Transverse colon (tissue), 4 donors: ENCODE measurements at regions not wholly inside any gene's neighbourhood (a gene's known extent, or its start where the extent isn't known, plus 50 kb on each side); places are given as distances from the start of the nearest gene placed in this dataset.
A peak's percentile ranks its signal among the peaks of the same experiment; 100 is the strongest.

Source experiments
- DNase-seq: peaks from one replicate; pipeline ENCODE4 v3.0.0-alpha.2; 2019
- H3K27ac ChIP-seq, 4 donors: fragments of 200-600 bp; sonication (generic); 2 replicates each; pipeline ENCODE4 v1.5.1; 2016 to 2018; ENCODE audit warnings: inconsistent platforms in 4 of 4
- H3K27me3 ChIP-seq: fragments of 200-600 bp; sonication (generic); 2 replicates; pipeline ENCODE4 v1.5.1; 2017; ENCODE audit warnings: inconsistent platforms
- H3K36me3 ChIP-seq, 4 donors: fragments of 200-600 bp; sonication (generic); 2 replicates each; pipeline ENCODE4 v1.5.1; 2017 to 2019; ENCODE audit warnings: inconsistent platforms in 4 of 4
- H3K4me1 ChIP-seq, 4 donors: fragments of 200-600 bp; sonication (generic); 2 replicates each; pipeline ENCODE4 v1.5.1; 2017 to 2020; ENCODE audit warnings: inconsistent platforms in 4 of 4
- H3K4me3 ChIP-seq, 4 donors: fragments of 200-600 bp; sonication (generic); 1 replicate in 1 of 4; 2 replicates in 3 of 4; pipeline versions ENCODE4 v1.5.1 to v1.6.1; 2017 to 2019; ENCODE audit warnings: inconsistent platforms in 4 of 4
- H3K9me3 ChIP-seq, 2 donors: fragments of 200-600 bp; sonication (generic); 2 replicates each; pipeline ENCODE4 v1.5.1; 2017 to 2019; ENCODE audit warnings: inconsistent platforms in 2 of 2
- EP300 ChIP-seq: sonication (generic); formaldehyde crosslinking; IDR thresholded peaks from one replicate; pipeline ENCODE4 v1.6.1; 2017; ENCODE audit warnings: antibody characterized with exemption, low read depth
- POLR2A ChIP-seq: fragments of 450-650 bp; IDR thresholded peaks from one replicate; pipeline ENCODE4 v1.6.1; 2016; ENCODE audit warnings: antibody characterized with exemption, mild to moderate bottlenecking, moderate library complexity
- POLR2AphosphoS5 ChIP-seq, 3 donors: sonication (generic); formaldehyde crosslinking; IDR thresholded peaks; one replicate each; pipeline ENCODE4 v1.6.1; 2016; ENCODE audit warnings: antibody characterized with exemption in 3 of 3
- WGBS, 2 donors: methylation state at CpG; one replicate each; pipeline ENCODE4 v1.1.5; 2018; ENCODE audit warnings: low coverage in 1 of 2; 5-methylcytosine and 5-hydroxymethylcytosine counted together
- in situ Hi-C, 4 donors: fragments of 200-750 bp; cut with MboI; loops; one replicate each; pipeline versions ENCODE4 v1.15.0 to v1.15.1; 2017; ENCODE audit warnings: low sequenced_read_pairs in 3 of 4, low pct_ligation_motif_present in 1 of 4, low pct_unique_long_range_greater_than_20kb in 1 of 4
- intact Hi-C: fragments of 100-400 bp; cut with DNase I; formaldehyde crosslinking; loops from one replicate; pipeline ENCODE4 v1.15.1; 2023; ENCODE audit warnings: low total_unique reads
- TF ChIP-seq, protein P1 (sequence below), 5 experiments: fragments of 200-600 bp in 3 of 5; fragments of 450-650 bp in 2 of 5; sonication (generic) in 3 of 5; IDR thresholded peaks; 1 replicate in 2 of 5; 2 replicates in 3 of 5; pipeline ENCODE4 v1.5.1; 2016 to 2017; ENCODE audit warnings: antibody characterized with exemption in 5 of 5, inconsistent platforms in 3 of 5, mild to moderate bottlenecking in 2 of 5, moderate library complexity in 1 of 5

DNA sequence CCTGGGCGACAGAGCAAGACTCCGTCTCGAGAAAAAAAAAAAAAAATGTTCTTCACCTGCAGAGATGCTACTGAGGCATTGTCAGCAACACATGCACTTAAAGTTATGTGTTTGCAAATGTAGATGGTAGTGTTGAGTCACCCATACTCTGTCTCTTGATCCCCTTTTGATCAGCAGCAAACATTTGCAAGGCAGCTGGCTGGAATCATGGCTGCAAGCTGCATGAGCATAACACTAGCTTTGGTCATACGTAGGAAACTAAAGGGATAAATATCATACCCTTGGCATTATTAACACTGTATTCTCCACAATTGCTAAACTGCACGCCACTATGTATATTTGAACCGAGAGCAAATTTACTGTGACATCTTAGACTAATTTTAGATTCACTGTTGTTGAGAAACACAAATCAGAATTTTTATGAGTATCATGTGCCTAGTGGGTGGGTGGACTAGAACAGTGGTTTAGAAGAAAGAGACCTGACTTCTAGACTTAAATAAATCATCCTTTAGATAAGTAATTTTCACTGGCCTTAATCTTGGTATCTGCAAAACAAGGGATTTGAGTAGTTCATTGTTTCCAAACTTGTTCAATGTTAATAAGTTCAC lies 229.3 kb upstream of the MEOX2 start:
- intact Hi-C loops (no loop called here), in situ Hi-C loops (no loop called here)
- TF ChIP-seq POLR2AphosphoS5 (IDR thresholded peaks at IDR 0.05) (no peak), EP300 (no peak)
- TF ChIP-seq, protein P1, sequence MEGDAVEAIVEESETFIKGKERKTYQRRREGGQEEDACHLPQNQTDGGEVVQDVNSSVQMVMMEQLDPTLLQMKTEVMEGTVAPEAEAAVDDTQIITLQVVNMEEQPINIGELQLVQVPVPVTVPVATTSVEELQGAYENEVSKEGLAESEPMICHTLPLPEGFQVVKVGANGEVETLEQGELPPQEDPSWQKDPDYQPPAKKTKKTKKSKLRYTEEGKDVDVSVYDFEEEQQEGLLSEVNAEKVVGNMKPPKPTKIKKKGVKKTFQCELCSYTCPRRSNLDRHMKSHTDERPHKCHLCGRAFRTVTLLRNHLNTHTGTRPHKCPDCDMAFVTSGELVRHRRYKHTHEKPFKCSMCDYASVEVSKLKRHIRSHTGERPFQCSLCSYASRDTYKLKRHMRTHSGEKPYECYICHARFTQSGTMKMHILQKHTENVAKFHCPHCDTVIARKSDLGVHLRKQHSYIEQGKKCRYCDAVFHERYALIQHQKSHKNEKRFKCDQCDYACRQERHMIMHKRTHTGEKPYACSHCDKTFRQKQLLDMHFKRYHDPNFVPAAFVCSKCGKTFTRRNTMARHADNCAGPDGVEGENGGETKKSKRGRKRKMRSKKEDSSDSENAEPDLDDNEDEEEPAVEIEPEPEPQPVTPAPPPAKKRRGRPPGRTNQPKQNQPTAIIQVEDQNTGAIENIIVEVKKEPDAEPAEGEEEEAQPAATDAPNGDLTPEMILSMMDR (IDR thresholded peaks at IDR 0.05), result no peak
- Histone ChIP-seq H3K4me1 (peaks cover 4 to 13% (median 8%) of the 10 kb centered on the region in 4 donors), H3K9me3 (no peaks in the 10 kb centered on the region), H3K27ac (no peak overlapping the region), H3K36me3 (no peaks in the 10 kb centered on the region), H3K4me3 (no peak overlapping the region), H3K27me3 (no peaks in the 10 kb centered on the region)
- no peak for DNase-seq
- 61 to 78% methylated on average over 4 to 6 of the region's 6 CpGs for WGBS, 2 donors

DNA sequence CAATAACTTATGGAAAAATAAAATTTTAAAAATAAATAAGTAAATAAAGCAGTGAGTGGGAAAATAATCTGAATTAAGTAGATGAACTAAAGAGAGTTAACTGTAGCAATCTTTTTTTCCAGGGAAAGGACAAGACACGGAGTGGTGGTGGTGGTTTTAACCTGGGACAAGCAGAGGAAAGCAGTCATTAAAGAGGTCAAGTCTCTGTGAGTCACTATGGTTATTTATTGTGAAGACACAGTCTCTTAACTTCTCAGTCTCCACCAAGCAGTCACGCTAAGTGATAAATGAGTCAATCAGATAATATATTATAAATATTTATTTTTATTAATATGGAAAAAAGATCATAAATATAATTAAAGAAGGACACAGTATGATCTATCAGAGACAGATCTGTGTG lies 228.1 kb upstream of the MEOX2 start:
- in situ Hi-C loops, result no loop called here
- Histone ChIP-seq H3K36me3 (no peaks in the 10 kb centered on the region), H3K27ac (no peak overlapping the region), H3K4me3 (no peak overlapping the region), H3K9me3 (no peaks in the 10 kb centered on the region), H3K4me1 (peaks cover 4 to 13% (median 8%) of the 10 kb centered on the region in 4 donors), H3K27me3 (no peaks in the 10 kb centered on the region)
- intact Hi-C loops, result no loop called here
- WGBS, 2 donors, result 75 to 82% methylated on average over 2 of the region's 2 CpGs
- no peak for DNase-seq
- TF ChIP-seq, protein P1 (IDR thresholded peaks at IDR 0.05), result no peak
- TF ChIP-seq POLR2A (no peak), POLR2AphosphoS5 (IDR thresholded peaks at IDR 0.05) (no peak), EP300 (no peak)

DNA sequence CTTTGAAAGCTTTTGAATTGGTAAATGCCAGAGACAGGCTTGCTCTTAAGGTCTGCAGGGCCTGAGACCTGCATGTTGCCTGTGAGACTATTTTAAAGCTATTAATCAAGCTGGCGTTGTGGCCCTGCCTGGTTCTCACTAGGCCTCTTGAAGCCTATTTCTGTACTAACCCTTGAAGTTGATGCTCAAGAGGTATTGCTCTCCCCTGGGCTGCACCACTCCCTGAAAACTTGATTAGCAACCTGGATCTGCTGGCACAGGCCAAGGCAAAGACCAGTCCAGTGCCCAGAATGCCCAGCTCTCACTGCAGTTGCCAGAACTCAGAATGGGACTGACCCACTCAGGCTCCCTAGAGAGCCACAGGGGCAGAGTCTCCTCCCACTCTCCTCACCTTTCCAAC lies 220.0 kb upstream of the MEOX2 start:
- TF ChIP-seq POLR2A (no peak), POLR2AphosphoS5 (IDR thresholded peaks at IDR 0.05) (no peak), EP300 (no peak)
- TF ChIP-seq, protein P1 (IDR thresholded peaks at IDR 0.05), result no peak
- peaks cover 0 to 21% (median 5%) of the 10 kb centered on the region in 4 donors for H3K4me1 ChIP-seq
- H3K27ac ChIP-seq, result peak overlapping the region in 2 of 4 donors; percentile 32 to 42
- H3K27me3 ChIP-seq, result no peaks in the 10 kb centered on the region
- no peak overlapping the region for H3K4me3 ChIP-seq
- H3K9me3 ChIP-seq, result no peaks in the 10 kb centered on the region
- DNase-seq, result no peak
- no peaks in the 10 kb centered on the region for H3K36me3 ChIP-seq
- in situ Hi-C loops (no loop called here), intact Hi-C loops (no loop called here)
- 82 to 100% methylated on average over 1 of the region's 1 CpG for WGBS, 2 donors

DNA sequence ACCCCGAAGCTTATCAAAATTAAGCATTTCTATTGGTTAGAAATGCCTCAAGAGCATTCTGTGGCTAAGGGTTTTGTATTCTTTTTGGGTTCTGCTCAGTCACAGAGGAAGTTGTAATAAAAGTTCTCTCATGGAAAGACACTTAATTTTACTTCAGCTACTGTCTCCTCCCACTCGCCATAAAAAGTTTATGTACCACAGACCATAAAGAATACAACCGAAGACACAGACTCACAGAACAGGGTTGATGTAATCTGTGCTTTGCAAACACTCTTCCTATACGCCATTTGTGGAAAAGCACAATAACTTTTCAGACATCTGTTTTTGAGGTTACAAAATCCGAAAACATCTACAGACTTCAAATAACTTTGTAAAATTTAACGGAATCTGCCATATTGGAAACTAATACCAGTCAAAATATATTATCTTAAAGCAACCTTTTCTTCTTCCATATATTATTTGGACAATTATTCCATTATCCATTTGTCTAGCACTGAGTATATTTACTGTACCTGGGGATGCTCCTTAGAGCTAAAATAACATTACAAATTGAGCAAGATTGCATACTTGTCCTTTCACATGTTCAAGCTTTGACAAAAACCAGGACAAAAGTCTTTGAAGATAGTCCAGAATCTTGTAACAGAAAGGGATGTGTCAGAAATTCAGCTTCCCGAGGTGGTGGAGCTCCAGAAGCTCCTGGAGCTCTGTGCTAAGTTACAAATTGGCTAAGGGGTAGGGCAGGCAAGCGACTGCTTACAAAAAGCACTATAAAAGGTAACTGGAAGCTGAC lies 219.0 kb upstream of the MEOX2 start:
- no peak for DNase-seq
- in situ Hi-C loops, result no loop called here

More for the DNA sequence above, 219.0 kb upstream of the MEOX2 start:
- 32 to 46% methylated on average over 8 of the region's 8 CpGs for WGBS, 2 donors
- Histone ChIP-seq H3K4me1 (peaks cover 0 to 21% (median 5%) of the 10 kb centered on the region in 4 donors), H3K27me3 (no peaks in the 10 kb centered on the region), H3K27ac (peak overlapping the region in 3 of 4 donors; percentile 3 to 42 (median 32)), H3K4me3 (no peak overlapping the region), H3K36me3 (no peaks in the 10 kb centered on the region), H3K9me3 (no peaks in the 10 kb centered on the region)
- intact Hi-C loops, result no loop called here
- TF ChIP-seq POLR2AphosphoS5 (IDR thresholded peaks at IDR 0.05), result peak in 1 of 3 donors; percentile 50
- TF ChIP-seq, protein P1 (IDR thresholded peaks at IDR 0.05), result no peak
